ENCODE measurements at regions not wholly inside any gene's neighbourhood (a gene's known extent, or its start where the extent isn't known, plus 50 kb on each side); places are given as distances from the start of the nearest gene placed in this dataset.

DNA sequence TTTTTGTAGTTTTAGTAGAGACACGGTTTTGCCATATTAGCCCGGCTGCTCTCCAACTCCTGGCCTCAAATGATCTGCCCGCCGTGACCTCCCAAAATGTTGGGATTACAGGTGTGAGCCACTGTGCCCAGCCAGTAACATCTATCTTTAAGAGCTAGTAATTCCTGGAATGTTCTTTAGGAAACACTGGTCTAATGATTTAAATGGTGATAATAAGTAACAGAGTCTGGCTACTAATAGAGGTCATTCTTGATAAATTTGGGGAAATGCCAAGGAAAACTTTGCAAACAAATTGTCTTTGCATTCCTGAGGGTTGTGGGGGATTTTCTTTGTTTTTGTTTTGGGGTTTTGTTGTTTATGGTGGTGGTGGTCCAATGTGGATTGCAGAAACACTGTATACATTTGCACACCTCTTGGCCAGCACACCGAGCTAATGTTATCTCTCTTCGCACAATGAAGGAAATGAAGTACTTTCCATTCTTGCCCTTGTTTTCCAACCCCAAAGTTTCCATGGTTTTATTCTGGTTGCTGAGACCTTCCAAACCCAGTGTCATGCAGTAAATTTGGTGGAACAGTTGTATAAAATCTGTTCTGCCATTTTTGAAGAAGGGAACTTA is 51.3 kb upstream of the WIPF3 start:
- no peak for ATAC-seq
- intact Hi-C loops (cut with micrococcal nuclease), result loop anchor here (10.0 kb wide), 1 partner anchor 310 kb away; no protein-coding TSS in a partner anchor

More for the DNA sequence above, 51.3 kb upstream of the WIPF3 start:
- DNase-seq, result no peak

Small RNA genes in the stretch of these regions (microRNA-seq; reads per million reads assigned to microRNA genes)
- 4.9 reads per million for gene MIR550A3 (ENCODE audit: borderline number of aligned reads)

Data from left ventricle myocardium superior (tissue), 1 donor.